HL-60 (cell line): ENCODE measurements at regions not wholly inside any gene's neighbourhood (a gene's known extent, or its start where the extent isn't known, plus 50 kb on each side); places are given as distances from the start of the nearest gene placed in this dataset.

Source experiments
- GABPA ChIP-seq: IDR thresholded peaks from 2 replicates; pipeline ENCODE4 v1.6.1; 2012; ENCODE audit warnings: low read depth
- POLR2AphosphoS5 ChIP-seq: IDR thresholded peaks from 2 replicates; pipeline ENCODE4 v1.6.1; 2012; ENCODE audit warnings: low read depth
- TF ChIP-seq, protein P1 (sequence below): IDR thresholded peaks from one replicate; pipeline ENCODE4 v1.5.1; 2011; ENCODE audit warnings: low read length, control low read depth, inconsistent platforms; ENCODE audit not compliant: insufficient read depth
- TF ChIP-seq, protein P2 (sequence below): IDR thresholded peaks from 2 replicates; pipeline ENCODE4 v1.6.1; 2012; ENCODE audit warnings: low read depth; ENCODE audit not compliant: insufficient replicate concordance

GRCh38 chr12:116463366-116463765 lies 95.8 kb upstream of the MAP1LC3B2 start:
- TF ChIP-seq, protein P1, sequence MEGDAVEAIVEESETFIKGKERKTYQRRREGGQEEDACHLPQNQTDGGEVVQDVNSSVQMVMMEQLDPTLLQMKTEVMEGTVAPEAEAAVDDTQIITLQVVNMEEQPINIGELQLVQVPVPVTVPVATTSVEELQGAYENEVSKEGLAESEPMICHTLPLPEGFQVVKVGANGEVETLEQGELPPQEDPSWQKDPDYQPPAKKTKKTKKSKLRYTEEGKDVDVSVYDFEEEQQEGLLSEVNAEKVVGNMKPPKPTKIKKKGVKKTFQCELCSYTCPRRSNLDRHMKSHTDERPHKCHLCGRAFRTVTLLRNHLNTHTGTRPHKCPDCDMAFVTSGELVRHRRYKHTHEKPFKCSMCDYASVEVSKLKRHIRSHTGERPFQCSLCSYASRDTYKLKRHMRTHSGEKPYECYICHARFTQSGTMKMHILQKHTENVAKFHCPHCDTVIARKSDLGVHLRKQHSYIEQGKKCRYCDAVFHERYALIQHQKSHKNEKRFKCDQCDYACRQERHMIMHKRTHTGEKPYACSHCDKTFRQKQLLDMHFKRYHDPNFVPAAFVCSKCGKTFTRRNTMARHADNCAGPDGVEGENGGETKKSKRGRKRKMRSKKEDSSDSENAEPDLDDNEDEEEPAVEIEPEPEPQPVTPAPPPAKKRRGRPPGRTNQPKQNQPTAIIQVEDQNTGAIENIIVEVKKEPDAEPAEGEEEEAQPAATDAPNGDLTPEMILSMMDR: no peak
- TF ChIP-seq POLR2AphosphoS5: no peak
- TF ChIP-seq, protein P2, sequence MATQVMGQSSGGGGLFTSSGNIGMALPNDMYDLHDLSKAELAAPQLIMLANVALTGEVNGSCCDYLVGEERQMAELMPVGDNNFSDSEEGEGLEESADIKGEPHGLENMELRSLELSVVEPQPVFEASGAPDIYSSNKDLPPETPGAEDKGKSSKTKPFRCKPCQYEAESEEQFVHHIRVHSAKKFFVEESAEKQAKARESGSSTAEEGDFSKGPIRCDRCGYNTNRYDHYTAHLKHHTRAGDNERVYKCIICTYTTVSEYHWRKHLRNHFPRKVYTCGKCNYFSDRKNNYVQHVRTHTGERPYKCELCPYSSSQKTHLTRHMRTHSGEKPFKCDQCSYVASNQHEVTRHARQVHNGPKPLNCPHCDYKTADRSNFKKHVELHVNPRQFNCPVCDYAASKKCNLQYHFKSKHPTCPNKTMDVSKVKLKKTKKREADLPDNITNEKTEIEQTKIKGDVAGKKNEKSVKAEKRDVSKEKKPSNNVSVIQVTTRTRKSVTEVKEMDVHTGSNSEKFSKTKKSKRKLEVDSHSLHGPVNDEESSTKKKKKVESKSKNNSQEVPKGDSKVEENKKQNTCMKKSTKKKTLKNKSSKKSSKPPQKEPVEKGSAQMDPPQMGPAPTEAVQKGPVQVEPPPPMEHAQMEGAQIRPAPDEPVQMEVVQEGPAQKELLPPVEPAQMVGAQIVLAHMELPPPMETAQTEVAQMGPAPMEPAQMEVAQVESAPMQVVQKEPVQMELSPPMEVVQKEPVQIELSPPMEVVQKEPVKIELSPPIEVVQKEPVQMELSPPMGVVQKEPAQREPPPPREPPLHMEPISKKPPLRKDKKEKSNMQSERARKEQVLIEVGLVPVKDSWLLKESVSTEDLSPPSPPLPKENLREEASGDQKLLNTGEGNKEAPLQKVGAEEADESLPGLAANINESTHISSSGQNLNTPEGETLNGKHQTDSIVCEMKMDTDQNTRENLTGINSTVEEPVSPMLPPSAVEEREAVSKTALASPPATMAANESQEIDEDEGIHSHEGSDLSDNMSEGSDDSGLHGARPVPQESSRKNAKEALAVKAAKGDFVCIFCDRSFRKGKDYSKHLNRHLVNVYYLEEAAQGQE: no peak
- no peak for TF ChIP-seq GABPA
